ENCODE measurements at regions not wholly inside any gene's neighbourhood (a gene's known extent, or its start where the extent isn't known, plus 50 kb on each side); places are given as distances from the start of the nearest gene placed in this dataset.

DNA sequence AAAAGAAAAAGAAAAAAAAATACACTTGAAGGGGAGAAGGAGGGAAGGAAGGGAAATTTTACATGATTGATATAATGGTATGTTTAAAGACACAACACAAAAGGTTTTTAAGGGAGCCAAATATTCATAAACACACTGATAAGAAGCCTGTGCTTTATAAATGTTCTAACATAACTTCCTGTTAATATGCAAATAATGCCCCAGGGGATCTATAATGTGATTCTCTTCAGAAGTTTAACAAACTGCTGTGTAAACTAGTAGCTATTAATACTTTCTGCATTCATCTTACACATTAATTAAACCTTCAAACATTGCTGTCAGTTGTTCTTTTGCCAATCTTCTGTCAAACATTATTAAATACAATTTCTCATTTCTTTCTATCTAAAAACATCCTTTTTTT is 231.6 kb downstream of the TJP1 start:
- DNase-seq = no peak
- Mint-ChIP-seq H3K27ac (no peak overlapping the region), H3K4me3 (no peak overlapping the region), H3K27me3 (no peaks in the 10 kb centered on the region), H3K36me3 (ENCODE audit: insufficient read depth) (no peaks in the 10 kb centered on the region), H3K4me1 (ENCODE audit: low read depth in 2 of 2) (no peaks in the 10 kb centered on the region), H3K9me3 (peaks cover 2 to 14% of the 10 kb centered on the region in 2 donors)
- no peak for ATAC-seq (replicated peaks)

DNA sequence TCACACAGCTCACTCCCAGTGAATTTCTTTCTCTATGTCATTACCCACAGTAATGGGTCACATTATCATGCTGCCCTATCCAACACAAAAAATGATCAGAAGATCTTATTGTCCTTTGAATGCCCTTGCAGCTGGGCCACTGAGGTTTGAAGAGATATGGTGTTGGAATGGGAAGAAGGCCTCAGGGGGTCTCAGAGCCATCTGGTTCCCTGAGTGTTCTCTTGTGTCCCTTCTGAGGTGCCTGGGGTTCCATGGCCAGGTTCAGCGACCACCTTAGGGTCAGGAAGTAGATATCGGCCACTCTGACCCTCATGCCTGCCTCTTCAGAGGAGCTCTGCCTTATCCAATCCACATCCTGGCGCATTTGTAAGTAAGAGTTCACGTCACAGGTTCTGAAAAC is 232.3 kb downstream of the TJP1 start:
- no peaks in the 10 kb centered on the region for H3K27me3 Mint-ChIP-seq
- peaks cover 2 to 14% of the 10 kb centered on the region in 2 donors for H3K9me3 Mint-ChIP-seq
- ATAC-seq (replicated peaks) = no peak

DNA sequence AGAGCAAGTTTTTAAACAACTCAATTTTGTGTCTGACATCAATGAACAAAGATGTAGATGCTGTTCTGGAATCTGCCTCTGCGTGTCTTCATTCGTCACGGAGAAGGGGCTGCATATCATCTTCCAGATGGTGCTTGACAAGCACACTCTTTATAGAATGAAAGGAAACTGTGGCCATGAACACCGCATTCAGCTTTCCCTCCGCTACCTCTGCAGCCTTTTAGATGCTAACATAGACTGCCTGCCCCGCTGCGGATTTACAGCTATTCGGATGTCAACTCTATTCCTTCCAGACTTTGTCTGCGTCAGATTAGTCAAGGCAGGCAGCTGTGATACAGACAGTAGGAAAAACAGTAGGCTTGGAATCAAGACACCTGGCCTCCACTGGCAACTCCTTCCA is 232.9 kb downstream of the TJP1 start:
- ATAC-seq (replicated peaks) = no peak
- H3K27ac Mint-ChIP-seq = no peak overlapping the region
- no peak for DNase-seq
- H3K27me3 Mint-ChIP-seq = no peaks in the 10 kb centered on the region
- H3K4me1 Mint-ChIP-seq (ENCODE audit: low read depth in 2 of 2) = no peaks in the 10 kb centered on the region
- H3K9me3 Mint-ChIP-seq = peaks cover 2 to 17% of the 10 kb centered on the region in 2 donors
- no peak overlapping the region for H3K4me3 Mint-ChIP-seq
- H3K36me3 Mint-ChIP-seq (ENCODE audit: insufficient read depth) = no peaks in the 10 kb centered on the region

More for the DNA sequence above, 232.3 kb downstream of the TJP1 start:
- no peaks in the 10 kb centered on the region for H3K4me1 Mint-ChIP-seq (ENCODE audit: low read depth in 2 of 2)
- no peaks in the 10 kb centered on the region for H3K36me3 Mint-ChIP-seq (ENCODE audit: insufficient read depth)
- no peak overlapping the region for H3K4me3 Mint-ChIP-seq
- H3K27ac Mint-ChIP-seq = no peak overlapping the region
- no peak for DNase-seq

DNA sequence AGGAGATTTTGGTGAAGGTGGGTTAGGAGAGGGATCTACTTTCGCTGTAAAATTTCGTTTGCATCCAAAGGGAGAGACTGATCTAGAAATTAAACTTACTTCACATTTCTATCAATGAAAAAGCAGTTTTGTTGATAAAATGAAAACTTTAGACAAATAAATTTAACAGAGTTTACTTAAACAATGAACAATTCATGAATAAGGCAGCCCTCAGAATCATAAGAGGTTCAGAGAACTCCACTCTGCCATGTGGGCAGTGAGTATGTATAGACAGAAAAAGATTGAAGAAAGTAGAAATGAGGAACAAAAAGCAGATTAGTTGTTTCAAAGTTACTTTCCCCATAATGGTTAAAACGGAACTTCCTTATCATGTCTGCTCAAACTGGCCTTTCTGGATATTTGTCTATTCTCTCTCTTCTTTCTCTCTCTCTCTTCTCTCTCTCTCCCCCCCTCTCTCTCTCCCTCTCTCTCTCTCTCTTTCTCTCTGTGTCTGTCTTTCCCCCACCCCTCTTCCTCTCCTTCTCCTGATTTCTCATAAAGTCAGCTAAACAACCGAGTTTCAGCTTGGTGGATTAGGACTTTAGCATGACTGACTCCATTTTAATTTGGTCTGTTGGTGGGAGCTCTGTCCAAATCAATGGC is 248.9 kb downstream of the TJP1 start:
- no peaks in the 10 kb centered on the region for H3K9me3 Mint-ChIP-seq
- H3K4me1 Mint-ChIP-seq (ENCODE audit: low read depth in 2 of 2) = no peaks in the 10 kb centered on the region
- H3K27ac Mint-ChIP-seq = no peak overlapping the region
- ATAC-seq (replicated peaks) (no peak), DNase-seq (no peak)
- peaks cover 49 to 51% of the 10 kb centered on the region in 2 donors for H3K27me3 Mint-ChIP-seq
- H3K4me3 Mint-ChIP-seq = no peak overlapping the region
- H3K36me3 Mint-ChIP-seq (ENCODE audit: insufficient read depth) = no peaks in the 10 kb centered on the region

DNA sequence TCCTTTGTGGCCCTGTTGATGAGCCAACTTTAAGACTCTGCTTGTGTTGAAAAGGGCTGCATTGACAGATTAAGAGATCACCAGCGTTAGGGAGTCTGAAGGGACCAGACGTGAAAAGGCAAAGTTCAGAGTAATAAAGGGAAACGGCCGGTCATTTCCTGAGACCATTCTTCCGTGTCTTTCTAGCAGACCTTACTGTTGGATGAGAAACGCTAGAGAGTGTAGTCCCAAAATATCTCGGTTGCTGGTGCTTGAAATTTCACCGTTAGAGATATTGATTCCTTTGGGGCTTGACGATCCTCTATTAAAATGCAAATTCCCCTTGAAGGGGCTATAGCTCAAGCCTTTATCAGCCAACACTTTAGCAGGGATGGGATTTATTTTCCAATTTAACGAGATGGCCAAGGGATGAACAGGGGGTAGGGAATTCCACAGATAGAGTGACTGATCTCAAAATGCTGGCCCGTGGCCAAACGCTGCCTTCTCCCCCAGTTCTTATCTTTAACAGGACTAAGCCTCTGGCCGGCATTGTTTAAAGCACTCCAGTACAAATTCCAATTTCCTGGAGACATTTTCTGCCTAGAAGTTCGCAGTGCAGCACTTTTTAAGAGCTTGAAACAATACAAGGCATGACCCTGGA is 250.4 kb downstream of the TJP1 start:
- Mint-ChIP-seq H3K4me1 (ENCODE audit: low read depth in 2 of 2) (no peaks in the 10 kb centered on the region), H3K36me3 (ENCODE audit: insufficient read depth) (no peaks in the 10 kb centered on the region), H3K4me3 (no peak overlapping the region), H3K27ac (no peak overlapping the region), H3K9me3 (peaks cover 2 to 6% of the 10 kb centered on the region in 2 donors), H3K27me3 (peaks cover 60 to 65% of the 10 kb centered on the region in 2 donors)
- DNase-seq (no peak), ATAC-seq (replicated peaks) (no peak)

DNA sequence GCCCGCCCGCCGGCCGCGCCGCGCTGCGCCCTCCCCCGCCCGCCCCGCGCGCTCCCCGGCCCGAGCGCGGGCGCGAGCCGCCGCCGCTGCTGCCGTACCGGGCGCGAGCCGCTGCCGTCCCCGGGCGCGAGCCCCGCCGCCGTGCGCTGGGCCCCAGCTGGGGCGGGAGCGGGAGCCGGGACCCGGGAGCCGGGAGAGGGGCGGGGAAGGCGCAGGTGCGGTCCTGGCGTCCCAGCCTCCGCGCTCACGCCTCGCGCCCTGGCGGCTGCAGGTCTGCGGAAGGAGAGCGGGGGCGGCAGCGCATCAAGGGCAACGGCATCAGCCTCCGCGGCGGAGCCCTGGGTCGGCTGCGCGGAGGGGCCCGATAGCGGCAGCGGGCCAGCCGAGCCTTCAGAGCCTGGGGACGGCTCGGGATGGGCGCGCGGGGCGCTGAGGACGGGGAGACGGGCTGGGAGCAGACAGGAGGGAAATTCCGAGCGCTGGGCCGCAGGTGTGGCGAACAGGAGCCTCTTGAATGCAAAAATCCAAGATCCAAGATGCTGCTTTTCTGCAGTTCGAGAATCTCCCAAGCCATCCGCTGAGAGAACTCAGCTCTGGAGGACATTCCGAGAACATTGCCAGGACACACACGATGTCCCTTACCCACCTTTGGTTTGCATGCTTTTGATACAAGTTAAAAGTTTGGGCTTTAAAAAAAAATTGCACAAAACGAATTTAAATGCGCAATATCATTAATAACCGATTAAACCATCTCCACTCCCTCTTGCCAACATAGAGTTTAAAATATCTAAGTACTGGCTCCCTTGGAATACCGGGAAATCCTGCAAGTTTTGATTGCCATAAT is 251.1 kb downstream of the TJP1 start:
- H3K36me3 Mint-ChIP-seq (ENCODE audit: insufficient read depth) = no peaks in the 10 kb centered on the region
- no peak overlapping the region for H3K4me3 Mint-ChIP-seq
- peaks cover 61 to 68% of the 10 kb centered on the region in 2 donors for H3K27me3 Mint-ChIP-seq
- H3K27ac Mint-ChIP-seq = no peak overlapping the region
- no peaks in the 10 kb centered on the region for H3K4me1 Mint-ChIP-seq (ENCODE audit: low read depth in 2 of 2)
- DNase-seq (no peak), ATAC-seq (replicated peaks) (no peak)
- H3K9me3 Mint-ChIP-seq = peaks cover 2 to 8% of the 10 kb centered on the region in 2 donors

DNA sequence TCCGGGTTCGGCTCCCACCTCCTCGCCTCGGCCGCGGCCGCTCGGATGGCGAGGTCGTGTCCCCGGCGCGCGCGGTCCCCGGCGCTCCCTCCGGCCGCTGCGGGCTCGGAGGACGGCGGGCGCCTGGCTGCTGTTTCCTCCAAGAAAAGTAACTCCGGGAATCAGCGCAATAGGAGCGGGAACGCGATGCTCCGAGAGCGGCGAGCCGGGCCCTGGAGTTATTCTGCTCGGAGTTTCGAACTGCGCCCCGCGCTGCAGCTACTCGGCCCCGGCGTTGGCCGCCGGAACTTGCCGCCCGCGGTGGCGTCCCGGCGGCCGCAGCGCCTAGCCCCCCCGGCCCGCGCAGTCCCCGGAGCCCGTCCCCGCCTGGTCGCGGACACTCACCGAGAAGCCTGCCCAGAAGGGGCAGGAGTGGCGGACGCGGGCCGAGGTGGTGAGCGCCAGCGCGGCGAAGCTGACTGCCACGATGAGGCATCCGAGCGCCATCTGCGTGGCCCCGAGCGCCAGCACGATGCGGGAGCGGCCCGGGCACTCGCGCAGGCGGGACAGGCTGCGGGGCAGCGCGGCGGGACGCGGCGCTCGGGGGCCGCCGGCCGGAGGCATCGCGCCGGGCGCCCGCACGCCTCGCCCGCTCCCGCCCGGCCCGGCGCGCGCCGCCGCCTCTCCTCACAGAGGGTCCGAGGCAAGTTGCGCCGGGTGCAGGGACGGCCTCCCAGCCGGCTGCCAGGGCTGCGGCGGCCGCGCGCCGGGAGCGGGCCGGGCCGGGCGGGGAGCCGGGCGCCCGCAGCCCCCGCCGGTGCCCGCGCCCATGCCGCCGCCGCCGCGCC is 251.9 kb downstream of the TJP1 start:
- Mint-ChIP-seq H3K27ac (no peak overlapping the region), H3K4me1 (ENCODE audit: low read depth in 2 of 2) (no peaks in the 10 kb centered on the region), H3K4me3 (no peak overlapping the region), H3K36me3 (ENCODE audit: insufficient read depth) (no peaks in the 10 kb centered on the region), H3K9me3 (peaks cover 2 to 8% of the 10 kb centered on the region in 2 donors), H3K27me3 (peaks cover 61 to 66% of the 10 kb centered on the region in 2 donors)
- DNase-seq (no peak), ATAC-seq (replicated peaks) (no peak)

DNA sequence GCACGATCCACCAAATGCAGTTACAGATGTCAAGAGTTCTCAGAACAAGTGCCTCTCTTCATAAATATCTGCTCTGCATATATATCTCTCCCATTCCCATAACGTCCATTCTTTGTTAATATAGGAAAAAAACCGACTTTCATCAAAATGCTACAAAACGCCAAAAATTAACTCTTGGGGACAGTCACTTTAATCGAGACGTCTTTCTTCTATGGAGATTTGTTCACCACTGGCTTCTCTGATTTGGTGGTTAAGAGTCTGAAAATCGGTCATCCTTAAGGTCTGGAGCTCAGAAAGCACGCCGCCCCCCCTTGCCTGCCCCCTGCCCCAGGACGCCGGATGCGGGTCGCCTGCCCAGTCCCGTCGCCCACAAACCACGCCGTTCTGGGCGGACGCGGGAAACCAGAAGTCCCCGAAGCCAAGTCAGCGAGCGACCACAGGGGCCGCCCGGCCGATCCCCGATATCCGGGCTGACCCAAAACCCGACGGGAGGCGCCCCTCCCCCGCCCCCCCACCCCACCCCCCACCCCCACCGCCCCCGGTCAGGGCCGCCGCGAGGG is 252.7 kb downstream of the TJP1 start:
- Mint-ChIP-seq H3K9me3 (peaks cover 2 to 8% of the 10 kb centered on the region in 2 donors), H3K4me3 (peak overlapping the region in 1 of 2 donors; percentile 1), H3K36me3 (ENCODE audit: insufficient read depth) (no peaks in the 10 kb centered on the region), H3K27ac (no peak overlapping the region), H3K27me3 (peaks cover 59% of the 10 kb centered on the region in 2 donors), H3K4me1 (ENCODE audit: low read depth in 2 of 2) (no peaks in the 10 kb centered on the region)
- DNase-seq (no peak), ATAC-seq (replicated peaks) (no peak)

DNA sequence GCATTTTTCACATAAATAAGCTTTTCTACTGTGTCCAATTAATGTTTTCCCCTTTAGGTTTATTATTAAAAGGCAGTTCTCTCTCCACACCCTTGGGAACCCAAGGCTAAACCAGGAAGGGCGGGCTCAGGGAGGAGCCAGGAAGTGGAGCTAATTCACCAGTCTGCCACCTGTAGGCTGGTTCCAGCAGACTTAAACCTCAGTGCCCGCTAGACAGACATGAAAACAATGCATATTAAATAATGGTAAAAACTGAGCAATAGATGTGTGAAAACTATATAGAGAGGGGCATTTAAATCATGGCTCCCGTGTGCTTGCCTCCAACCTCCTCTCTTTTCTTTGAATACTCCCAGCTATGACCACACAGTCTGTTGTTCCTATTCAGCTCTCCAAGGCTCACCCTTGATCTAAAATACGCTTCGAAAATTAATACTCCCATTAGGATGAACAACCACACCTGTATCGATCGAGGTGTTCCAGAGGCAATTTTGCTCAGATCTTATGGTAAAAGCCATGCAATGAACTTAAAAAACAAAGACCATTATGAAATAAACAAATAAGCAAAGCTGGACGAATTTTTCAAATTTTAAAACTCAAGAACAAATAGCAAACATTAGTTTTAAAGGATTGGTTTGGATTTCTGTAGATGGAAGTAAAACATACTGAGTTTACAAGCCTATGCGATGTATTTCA is 253.3 kb downstream of the TJP1 start:
- H3K4me1 Mint-ChIP-seq (ENCODE audit: low read depth in 2 of 2) = no peaks in the 10 kb centered on the region
- peaks cover 2 to 8% of the 10 kb centered on the region in 2 donors for H3K9me3 Mint-ChIP-seq
- no peaks in the 10 kb centered on the region for H3K36me3 Mint-ChIP-seq (ENCODE audit: insufficient read depth)
- no peak overlapping the region for H3K4me3 Mint-ChIP-seq
- no peak for ATAC-seq (replicated peaks)
- H3K27me3 Mint-ChIP-seq = peaks cover 53 to 54% of the 10 kb centered on the region in 2 donors
- no peak overlapping the region for H3K27ac Mint-ChIP-seq
- DNase-seq = no peak

DNA sequence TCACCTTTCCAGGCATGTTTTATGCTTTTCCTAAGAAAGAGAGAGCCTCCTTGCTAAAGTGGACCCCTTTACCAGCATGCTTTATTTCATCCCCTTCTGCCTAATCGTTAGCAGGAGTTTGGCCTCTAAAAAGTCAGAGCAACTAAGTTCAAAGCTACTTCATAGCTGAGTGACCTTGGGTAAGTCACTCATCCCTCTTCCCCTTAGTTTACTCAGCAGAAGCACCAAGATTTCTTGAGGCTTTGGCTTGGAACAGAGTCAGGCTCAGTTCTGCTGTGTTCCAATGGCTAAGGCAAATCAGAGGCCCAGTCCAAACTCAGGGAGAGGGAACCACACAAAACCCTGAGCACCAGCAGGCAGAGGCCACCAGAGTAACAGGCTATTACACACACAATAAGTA is 254.9 kb downstream of the TJP1 start:
- ATAC-seq (replicated peaks) (no peak), DNase-seq (no peak)
- no peak overlapping the region for H3K4me3 Mint-ChIP-seq
- no peaks in the 10 kb centered on the region for H3K36me3 Mint-ChIP-seq (ENCODE audit: insufficient read depth)
- no peak overlapping the region for H3K27ac Mint-ChIP-seq
- H3K27me3 Mint-ChIP-seq = peaks cover 37 to 42% of the 10 kb centered on the region in 2 donors
- no peaks in the 10 kb centered on the region for H3K4me1 Mint-ChIP-seq (ENCODE audit: low read depth in 2 of 2)
- peaks cover 2 to 8% of the 10 kb centered on the region in 2 donors for H3K9me3 Mint-ChIP-seq

DNA sequence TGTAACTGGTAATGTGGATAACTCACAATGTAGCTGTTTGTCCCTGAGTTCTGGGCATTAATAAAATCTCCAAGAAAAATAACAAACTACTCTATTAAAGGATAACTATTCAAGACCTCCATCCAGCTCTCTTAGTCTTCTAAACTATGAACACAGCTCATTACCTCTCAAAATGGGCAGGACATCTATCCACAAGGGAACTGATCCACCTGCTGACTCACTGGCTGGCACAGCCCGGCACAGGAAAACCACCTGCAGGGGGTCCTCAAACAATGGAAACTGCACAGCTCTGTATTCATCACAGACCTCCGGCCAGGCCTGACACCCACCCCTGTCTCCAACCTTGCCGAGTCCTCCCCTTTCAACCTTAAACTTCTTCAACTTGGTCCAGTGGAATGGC is 255.4 kb downstream of the TJP1 start:
- H3K27me3 Mint-ChIP-seq = peaks cover 33 to 37% of the 10 kb centered on the region in 2 donors
- DNase-seq = no peak
- no peak for ATAC-seq (replicated peaks)
- H3K4me1 Mint-ChIP-seq (ENCODE audit: low read depth in 2 of 2) = no peaks in the 10 kb centered on the region
- H3K9me3 Mint-ChIP-seq = peaks cover 2 to 10% of the 10 kb centered on the region in 2 donors
- no peak overlapping the region for H3K4me3 Mint-ChIP-seq
- H3K36me3 Mint-ChIP-seq (ENCODE audit: insufficient read depth) = no peaks in the 10 kb centered on the region
- H3K27ac Mint-ChIP-seq = no peak overlapping the region

DNA sequence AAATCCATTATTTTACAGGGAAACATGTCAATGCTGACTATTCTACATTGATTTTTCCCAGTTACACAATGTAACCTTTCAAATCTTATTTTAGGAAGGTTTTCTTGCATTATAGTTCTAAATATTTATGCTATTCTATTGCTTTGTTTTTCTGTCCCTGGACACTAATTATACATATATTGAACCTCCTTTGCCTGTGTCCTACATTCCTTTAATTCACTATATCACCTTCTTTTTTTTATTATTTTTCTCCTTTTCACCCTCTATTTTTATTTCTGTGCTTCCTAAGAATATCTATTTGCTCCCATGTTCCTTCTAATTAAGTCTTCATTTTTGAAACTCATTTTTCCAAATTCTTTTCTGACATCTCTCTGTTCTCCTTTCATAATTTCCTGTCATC is 259.2 kb downstream of the TJP1 start:
- H3K27me3 Mint-ChIP-seq = peaks cover 19 to 34% of the 10 kb centered on the region in 2 donors

More for the DNA sequence above, 259.2 kb downstream of the TJP1 start:
- no peak for DNase-seq
- H3K4me1 Mint-ChIP-seq (ENCODE audit: low read depth in 2 of 2) = no peaks in the 10 kb centered on the region
- no peak for ATAC-seq (replicated peaks)
- peaks cover 2 to 22% of the 10 kb centered on the region in 2 donors for H3K9me3 Mint-ChIP-seq
- H3K4me3 Mint-ChIP-seq = no peak overlapping the region
- H3K27ac Mint-ChIP-seq = no peak overlapping the region
- H3K36me3 Mint-ChIP-seq (ENCODE audit: insufficient read depth) = no peaks in the 10 kb centered on the region
